ENCODE measurements at regions not wholly inside any gene's neighbourhood (a gene's known extent, or its start where the extent isn't known, plus 50 kb on each side); places are given as distances from the start of the nearest gene placed in this dataset.
A peak's percentile ranks its signal among the peaks of the same experiment; 100 is the strongest.
"Not testable (repeated sequence)": the region's sequence is repeated elsewhere in the genome, so short reads cannot be mapped to it uniquely, and the experiment has no call there.

DNA sequence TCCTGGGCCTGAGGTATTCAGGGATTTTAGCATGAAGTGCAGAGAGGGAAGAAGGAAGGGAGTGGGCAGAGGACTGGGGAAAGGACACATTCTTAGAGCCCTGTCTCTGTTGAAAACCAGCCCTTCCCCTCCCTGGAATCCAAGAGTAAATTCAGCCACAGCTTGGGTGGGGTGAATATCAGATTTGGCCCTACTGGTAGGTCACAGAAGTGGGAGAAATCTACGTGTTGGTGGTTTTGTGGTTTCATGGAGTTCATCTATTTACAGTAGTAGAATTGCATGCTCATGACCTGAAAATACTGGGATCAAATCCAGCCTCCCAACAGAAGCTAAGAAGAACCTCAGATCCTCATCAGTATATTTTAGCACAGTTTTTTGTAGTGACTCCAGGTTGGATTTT is 404.4 kb downstream of the BMP2 start:
- TF ChIP-seq POLR2A (IDR thresholded peaks at IDR 0.05): no peak
- TF ChIP-seq, protein P1, sequence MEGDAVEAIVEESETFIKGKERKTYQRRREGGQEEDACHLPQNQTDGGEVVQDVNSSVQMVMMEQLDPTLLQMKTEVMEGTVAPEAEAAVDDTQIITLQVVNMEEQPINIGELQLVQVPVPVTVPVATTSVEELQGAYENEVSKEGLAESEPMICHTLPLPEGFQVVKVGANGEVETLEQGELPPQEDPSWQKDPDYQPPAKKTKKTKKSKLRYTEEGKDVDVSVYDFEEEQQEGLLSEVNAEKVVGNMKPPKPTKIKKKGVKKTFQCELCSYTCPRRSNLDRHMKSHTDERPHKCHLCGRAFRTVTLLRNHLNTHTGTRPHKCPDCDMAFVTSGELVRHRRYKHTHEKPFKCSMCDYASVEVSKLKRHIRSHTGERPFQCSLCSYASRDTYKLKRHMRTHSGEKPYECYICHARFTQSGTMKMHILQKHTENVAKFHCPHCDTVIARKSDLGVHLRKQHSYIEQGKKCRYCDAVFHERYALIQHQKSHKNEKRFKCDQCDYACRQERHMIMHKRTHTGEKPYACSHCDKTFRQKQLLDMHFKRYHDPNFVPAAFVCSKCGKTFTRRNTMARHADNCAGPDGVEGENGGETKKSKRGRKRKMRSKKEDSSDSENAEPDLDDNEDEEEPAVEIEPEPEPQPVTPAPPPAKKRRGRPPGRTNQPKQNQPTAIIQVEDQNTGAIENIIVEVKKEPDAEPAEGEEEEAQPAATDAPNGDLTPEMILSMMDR (IDR thresholded peaks at IDR 0.05): no peak
- peak in 1 of 2 donors; percentile 59 for TF ChIP-seq EP300 (IDR thresholded peaks at IDR 0.05)
- 38 to 57% methylated on average over 1 of the region's 1 CpG for WGBS, 2 donors
- no peak overlapping the region for H3K27ac ChIP-seq
- H3K36me3 ChIP-seq: no peaks in the 10 kb centered on the region
- H3K4me1 ChIP-seq: no peaks in the 10 kb centered on the region
- H3K4me3 ChIP-seq: no peak overlapping the region
- no peak for DNase-seq (ENCODE audit: low spot score in 2 of 2)
- no peaks in the 10 kb centered on the region for H3K27me3 ChIP-seq
- no peaks in the 10 kb centered on the region for H3K9me3 ChIP-seq

DNA sequence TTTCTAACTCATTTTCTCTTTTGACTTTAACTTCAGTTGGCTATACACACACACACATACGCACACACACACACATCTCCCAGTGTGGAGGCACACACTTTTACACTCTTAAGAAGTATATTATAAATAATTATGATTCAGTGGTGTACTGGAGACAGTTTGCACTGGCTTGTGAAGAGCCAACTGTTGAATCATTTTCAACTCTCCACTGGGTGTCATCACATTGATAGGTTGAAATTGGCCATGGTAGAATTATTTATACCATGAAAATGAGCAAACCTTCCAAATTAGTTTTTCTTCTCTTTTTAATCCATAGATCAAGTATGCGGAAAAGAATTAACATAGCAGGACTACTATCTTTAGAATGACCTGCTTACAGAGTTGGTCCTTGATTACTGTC is 407.1 kb downstream of the BMP2 start:
- no peak for DNase-seq (ENCODE audit: low spot score in 2 of 2)
- 65 to 74% methylated on average over 2 of the region's 2 CpGs for WGBS, 2 donors
- TF ChIP-seq, protein P1 (IDR thresholded peaks at IDR 0.05): no peak
- TF ChIP-seq EP300 (IDR thresholded peaks at IDR 0.05) (no peak), POLR2A (IDR thresholded peaks at IDR 0.05) (no peak)

GRCh38 chr20:7175827-7176226 is 408.3 kb downstream of the BMP2 start:
- H3K4me3 ChIP-seq; H3K4me1 ChIP-seq; H3K9me3 ChIP-seq; DNase-seq (ENCODE audit: low spot score in 2 of 2); H3K27me3 ChIP-seq; H3K27ac ChIP-seq; H3K36me3 ChIP-seq: not testable (repeated sequence)
- 63 to 87% methylated on average over 1 of the region's 1 CpG for WGBS, 2 donors

More for the DNA sequence above, 407.1 kb downstream of the BMP2 start:
- Histone ChIP-seq H3K27me3 (no peaks in the 10 kb centered on the region), H3K4me3 (no peak overlapping the region), H3K27ac (no peak overlapping the region), H3K4me1 (no peaks in the 10 kb centered on the region), H3K9me3 (no peaks in the 10 kb centered on the region), H3K36me3 (no peaks in the 10 kb centered on the region)

- H3K27me3 ChIP-seq: no peaks in the 10 kb centered on the region
- H3K27ac ChIP-seq: no peak overlapping the region
- WGBS, 2 donors: 89 to 90% methylated on average over 2 of the region's 2 CpGs
- no peak overlapping the region for H3K4me3 ChIP-seq
- H3K4me1 ChIP-seq: no peaks in the 10 kb centered on the region
- H3K9me3 ChIP-seq: no peaks in the 10 kb centered on the region
- no peaks in the 10 kb centered on the region for H3K36me3 ChIP-seq
- TF ChIP-seq, protein P1 (IDR thresholded peaks at IDR 0.05): no peak
- TF ChIP-seq POLR2A (IDR thresholded peaks at IDR 0.05) (no peak), EP300 (IDR thresholded peaks at IDR 0.05) (no peak)
- DNase-seq (ENCODE audit: low spot score in 2 of 2): no peak
Observed at GRCh38 chr20:7178004-7178403, 410.5 kb downstream of the BMP2 start.

GRCh38 chr20:7180256-7181045 is 413.0 kb downstream of the BMP2 start:
- TF ChIP-seq, protein P1 (IDR thresholded peaks at IDR 0.05): no peak
- TF ChIP-seq EP300 (IDR thresholded peaks at IDR 0.05) (no peak), POLR2A (IDR thresholded peaks at IDR 0.05) (no peak)
- WGBS, 2 donors: 78 to 82% methylated on average over 4 of the region's 4 CpGs
- H3K4me3 ChIP-seq: no peak overlapping the region
- H3K36me3 ChIP-seq: no peaks in the 10 kb centered on the region
- no peaks in the 10 kb centered on the region for H3K9me3 ChIP-seq
- no peaks in the 10 kb centered on the region for H3K4me1 ChIP-seq
- no peak for DNase-seq (ENCODE audit: low spot score in 2 of 2)
- H3K27me3 ChIP-seq: no peaks in the 10 kb centered on the region
- no peak overlapping the region for H3K27ac ChIP-seq

Data from tibial nerve (tissue), 4 donors.